Stimulated activated CD4-positive, alpha-beta T cell treated with anti-CD3 and anti-CD28 coated beads, TNF-alpha, amount 100 ng/mL, for 48 hours (primary cell): ENCODE measurements at regions not wholly inside any gene's neighbourhood (a gene's known extent, or its start where the extent isn't known, plus 50 kb on each side); places are given as distances from the start of the nearest gene placed in this dataset.

Source experiments
- DNase-seq, 3 donors: peaks; one replicate each; pipeline ENCODE4 v3.0.0-alpha.2; 2020; ENCODE audit warnings: low read depth in 3 of 3

DNA sequence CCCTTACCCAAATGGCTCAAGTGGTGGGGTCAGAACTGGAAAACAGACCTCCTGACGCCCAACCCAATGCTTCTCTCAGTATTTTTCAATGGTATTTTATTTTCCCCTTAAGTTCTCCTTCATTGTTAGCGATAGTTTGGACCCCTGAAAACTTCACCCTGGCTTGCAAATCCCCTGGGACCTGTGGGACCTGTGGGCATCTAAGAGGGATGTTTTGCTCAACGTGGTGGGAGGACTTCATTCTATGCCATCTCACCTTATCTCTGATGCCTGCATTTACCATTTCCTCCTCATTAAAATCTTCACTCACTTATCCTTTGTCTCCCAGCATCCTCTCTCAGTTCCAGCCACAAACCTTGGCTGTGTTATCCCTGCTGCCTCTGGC, 59.4 kb upstream of the GZMB start:
- no peak for DNase-seq

DNA sequence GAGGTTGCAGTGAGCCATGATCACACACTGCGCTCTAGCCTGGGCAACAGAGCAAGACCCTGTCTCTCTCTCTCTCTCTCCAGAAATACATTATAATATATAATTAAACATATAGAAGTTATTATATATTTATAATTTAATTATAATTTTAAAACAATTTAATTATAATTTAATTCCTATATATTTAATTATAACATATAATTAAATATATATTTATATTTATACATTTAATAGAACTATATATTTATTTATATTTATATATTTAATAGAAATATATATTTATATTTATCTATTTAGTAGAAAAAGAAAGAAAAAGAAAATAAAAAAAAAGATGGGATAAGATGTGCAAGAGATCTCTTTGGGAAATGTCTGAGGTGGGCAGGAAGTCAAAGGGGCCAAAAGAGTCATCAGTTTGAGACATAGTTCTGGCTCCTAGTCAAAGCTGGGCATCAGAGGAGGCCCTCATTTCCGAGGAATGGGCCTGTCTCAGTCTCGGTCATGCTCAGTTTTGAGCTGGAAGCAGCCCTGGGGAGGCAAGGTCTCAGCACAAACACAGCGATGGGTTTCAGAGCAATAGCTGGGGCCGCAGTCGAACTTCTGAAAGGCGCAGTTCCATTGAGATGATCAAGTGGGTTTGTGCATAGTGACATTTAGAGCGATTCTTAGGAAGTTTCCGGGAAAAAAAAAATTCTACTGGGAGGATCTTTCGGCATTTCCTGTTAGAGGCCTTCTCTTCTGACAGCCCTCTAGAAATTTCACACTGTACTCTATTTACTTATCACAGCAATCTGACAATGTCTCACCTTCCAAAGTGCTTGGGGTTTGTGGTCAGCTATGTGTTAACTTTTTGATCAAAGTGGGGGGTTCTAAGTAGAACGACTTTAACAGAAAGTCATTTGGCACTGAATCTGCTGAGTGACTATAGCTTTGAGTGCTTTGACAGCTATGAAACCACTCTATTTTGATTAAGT, 58.7 kb upstream of the GZMB start:
- peak in 1 of 3 donors; percentile 20 for DNase-seq

DNA sequence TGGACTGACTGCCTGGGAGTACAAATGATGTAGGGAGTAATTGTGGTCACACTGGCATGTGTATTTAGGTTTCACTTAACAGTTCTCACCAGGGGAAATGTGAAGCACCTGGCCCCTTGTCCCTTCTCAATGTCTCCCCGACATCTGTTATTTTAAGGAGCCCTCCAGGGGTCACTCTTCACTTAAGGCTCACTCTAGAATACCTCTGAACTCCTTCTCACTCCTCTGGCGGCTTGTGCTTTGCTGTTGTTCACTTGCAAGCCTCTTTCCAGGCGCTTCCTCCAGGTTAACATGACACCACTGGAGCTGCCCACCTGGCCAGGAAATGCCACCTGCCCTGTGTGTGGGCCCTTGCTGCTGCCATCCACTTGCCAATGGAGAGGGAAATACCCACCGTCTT, 56.5 kb upstream of the GZMB start:
- no peak for DNase-seq

DNA sequence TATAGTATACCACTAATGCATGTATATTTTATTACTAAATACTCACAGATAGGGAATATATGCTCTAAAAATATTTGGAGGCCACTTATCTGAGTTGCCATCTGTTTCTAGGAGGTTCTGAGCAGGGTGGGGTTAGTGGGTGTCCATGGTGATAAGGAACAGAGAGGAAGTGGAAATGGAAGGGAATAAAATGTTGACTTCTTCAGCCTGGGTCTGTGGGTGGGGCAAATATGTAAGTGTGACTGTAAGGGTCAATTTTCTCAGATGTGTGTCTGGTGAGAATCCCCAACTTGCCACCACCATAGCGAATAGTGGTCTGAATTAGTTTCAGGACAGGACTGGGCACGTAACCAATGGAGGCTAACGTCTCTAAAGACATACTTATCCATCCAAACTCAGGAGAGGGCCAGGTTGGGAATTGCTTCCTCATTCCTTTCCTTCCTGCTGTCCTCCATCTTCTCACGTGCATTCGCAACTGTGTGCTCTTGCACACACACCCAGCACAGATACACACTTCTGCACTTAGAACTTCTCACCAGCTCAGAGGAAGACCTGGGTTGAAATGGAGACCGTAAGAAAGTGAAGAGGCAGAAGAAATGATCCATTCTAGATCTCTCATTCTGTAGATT, 54.2 kb upstream of the GZMB start:
- DNase-seq: no peak
